ENCODE measurements at regions not wholly inside any gene's neighbourhood (a gene's known extent, or its start where the extent isn't known, plus 50 kb on each side); places are given as distances from the start of the nearest gene placed in this dataset.

GRCh38 chr14:87783071-87783470, 209.9 kb downstream of the GALC start:
- DNase-seq (ENCODE audit: low read depth): no peak
- H3K4me3 ChIP-seq (ENCODE audit: low read depth, low read length): no peak overlapping the region
- TF ChIP-seq MYC (IDR thresholded peaks at IDR 0.05; ENCODE audit: low read depth, low read length): no peak
- TF ChIP-seq MAX (IDR thresholded peaks at IDR 0.05; ENCODE audit: low read depth, low read length): no peak
- no peak for TF ChIP-seq POLR2A (IDR thresholded peaks at IDR 0.05; ENCODE audit: extremely low read depth, insufficient read length)
- TF ChIP-seq, protein P1, sequence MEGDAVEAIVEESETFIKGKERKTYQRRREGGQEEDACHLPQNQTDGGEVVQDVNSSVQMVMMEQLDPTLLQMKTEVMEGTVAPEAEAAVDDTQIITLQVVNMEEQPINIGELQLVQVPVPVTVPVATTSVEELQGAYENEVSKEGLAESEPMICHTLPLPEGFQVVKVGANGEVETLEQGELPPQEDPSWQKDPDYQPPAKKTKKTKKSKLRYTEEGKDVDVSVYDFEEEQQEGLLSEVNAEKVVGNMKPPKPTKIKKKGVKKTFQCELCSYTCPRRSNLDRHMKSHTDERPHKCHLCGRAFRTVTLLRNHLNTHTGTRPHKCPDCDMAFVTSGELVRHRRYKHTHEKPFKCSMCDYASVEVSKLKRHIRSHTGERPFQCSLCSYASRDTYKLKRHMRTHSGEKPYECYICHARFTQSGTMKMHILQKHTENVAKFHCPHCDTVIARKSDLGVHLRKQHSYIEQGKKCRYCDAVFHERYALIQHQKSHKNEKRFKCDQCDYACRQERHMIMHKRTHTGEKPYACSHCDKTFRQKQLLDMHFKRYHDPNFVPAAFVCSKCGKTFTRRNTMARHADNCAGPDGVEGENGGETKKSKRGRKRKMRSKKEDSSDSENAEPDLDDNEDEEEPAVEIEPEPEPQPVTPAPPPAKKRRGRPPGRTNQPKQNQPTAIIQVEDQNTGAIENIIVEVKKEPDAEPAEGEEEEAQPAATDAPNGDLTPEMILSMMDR (IDR thresholded peaks at IDR 0.05; ENCODE audit: low read depth, low read length): no peak

- TF ChIP-seq MAX (IDR thresholded peaks at IDR 0.05; ENCODE audit: low read depth, low read length): no peak
- TF ChIP-seq POLR2A (IDR thresholded peaks at IDR 0.05; ENCODE audit: extremely low read depth, insufficient read length): no peak
- TF ChIP-seq, protein P1 (IDR thresholded peaks at IDR 0.05; ENCODE audit: low read depth, low read length): no peak
- TF ChIP-seq MYC (IDR thresholded peaks at IDR 0.05; ENCODE audit: low read depth, low read length): no peak
- no peak overlapping the region for H3K4me3 ChIP-seq (ENCODE audit: low read depth, low read length)
- no peak for DNase-seq (ENCODE audit: low read depth)
Measured at GRCh38 chr14:87772854-87773253, 220.1 kb downstream of the GALC start.

- no peak overlapping the region for H3K4me3 ChIP-seq (ENCODE audit: low read depth, low read length)
- TF ChIP-seq MAX (IDR thresholded peaks at IDR 0.05; ENCODE audit: low read depth, low read length) (no peak), POLR2A (IDR thresholded peaks at IDR 0.05; ENCODE audit: extremely low read depth, insufficient read length) (no peak), MYC (IDR thresholded peaks at IDR 0.05; ENCODE audit: low read depth, low read length) (no peak)
- TF ChIP-seq, protein P1 (IDR thresholded peaks at IDR 0.05; ENCODE audit: low read depth, low read length): no peak
- no peak for DNase-seq (ENCODE audit: low read depth)
Measured at GRCh38 chr14:87767567-87767901, 225.4 kb downstream of the GALC start.

DNA sequence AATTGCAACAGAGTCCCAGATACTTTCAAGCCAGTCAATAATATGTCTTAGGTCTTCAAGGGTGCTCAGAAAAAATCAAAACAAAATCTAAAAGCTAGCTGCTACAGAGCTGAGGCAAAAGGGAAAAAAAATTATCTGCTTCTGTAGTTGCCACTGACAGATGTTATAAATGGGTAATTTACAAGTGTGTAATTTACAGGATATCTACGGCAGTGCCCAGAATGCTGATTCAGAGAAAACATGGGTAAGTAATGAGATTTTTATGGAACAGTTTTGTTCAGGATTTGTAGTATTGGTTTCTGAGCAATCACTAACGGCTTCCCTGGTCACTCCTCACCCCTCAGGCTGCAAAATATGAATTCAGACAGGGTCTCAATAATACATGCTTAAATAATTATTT, 234.1 kb downstream of the GALC start:
- H3K4me3 ChIP-seq (ENCODE audit: low read depth, low read length): no peak overlapping the region
- no peak for TF ChIP-seq MYC (IDR thresholded peaks at IDR 0.05; ENCODE audit: low read depth, low read length)
- DNase-seq (ENCODE audit: low read depth): no peak

- no peak overlapping the region for H3K4me3 ChIP-seq (ENCODE audit: low read depth, low read length)
- no peak for DNase-seq (ENCODE audit: low read depth)
- no peak for TF ChIP-seq MAX (IDR thresholded peaks at IDR 0.05; ENCODE audit: low read depth, low read length)
Measured at GRCh38 chr14:87756661-87757060, 236.3 kb downstream of the GALC start.

DNA sequence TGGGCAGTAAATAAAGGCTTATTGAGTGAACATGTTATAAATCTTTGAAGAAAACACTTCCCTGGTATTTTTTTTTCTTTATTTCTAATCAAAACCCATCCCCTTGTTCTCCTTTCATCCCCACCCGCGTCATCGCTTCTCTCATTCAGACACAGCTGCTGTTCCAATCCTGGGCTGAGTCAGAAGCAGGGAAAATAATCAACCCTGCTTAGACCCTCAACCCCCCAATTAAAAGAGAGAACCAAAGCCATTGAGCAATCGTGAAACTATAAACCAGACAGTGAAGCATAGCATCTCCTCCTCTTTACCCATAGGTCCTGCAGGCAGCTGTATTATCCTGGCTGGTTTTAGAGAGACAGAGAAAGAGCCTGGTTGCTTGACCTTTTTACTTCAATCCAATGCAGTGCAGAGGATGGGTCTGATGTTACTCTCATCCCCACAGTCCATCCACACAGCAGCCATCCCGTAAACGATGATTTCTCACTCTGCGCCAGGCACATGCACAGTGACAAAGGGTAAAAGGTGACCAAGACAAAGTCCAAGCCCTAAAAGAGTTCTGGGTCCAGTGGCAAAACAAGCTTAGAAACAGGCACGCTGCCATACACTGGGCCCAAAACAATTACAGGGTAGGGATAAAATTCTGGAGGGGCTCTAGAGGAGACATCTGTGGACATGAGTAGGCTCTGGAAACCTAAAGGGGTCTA, 238.3 kb downstream of the GALC start:
- TF ChIP-seq MAX (IDR thresholded peaks at IDR 0.05; ENCODE audit: low read depth, low read length) (no peak), MYC (IDR thresholded peaks at IDR 0.05; ENCODE audit: low read depth, low read length) (no peak), POLR2A (IDR thresholded peaks at IDR 0.05; ENCODE audit: extremely low read depth, insufficient read length) (no peak)
- TF ChIP-seq, protein P1 (IDR thresholded peaks at IDR 0.05; ENCODE audit: low read depth, low read length): no peak
- no peak for DNase-seq (ENCODE audit: low read depth)
- H3K4me3 ChIP-seq (ENCODE audit: low read depth, low read length): no peak overlapping the region

- TF ChIP-seq POLR2A (IDR thresholded peaks at IDR 0.05; ENCODE audit: extremely low read depth, insufficient read length) (no peak), MAX (IDR thresholded peaks at IDR 0.05; ENCODE audit: low read depth, low read length) (no peak), MYC (IDR thresholded peaks at IDR 0.05; ENCODE audit: low read depth, low read length) (no peak)
- TF ChIP-seq, protein P1 (IDR thresholded peaks at IDR 0.05; ENCODE audit: low read depth, low read length): no peak
- no peak for DNase-seq (ENCODE audit: low read depth)
- no peak overlapping the region for H3K4me3 ChIP-seq (ENCODE audit: low read depth, low read length)
Measured at GRCh38 chr14:87748558-87748957, 244.4 kb downstream of the GALC start.

All from NB4 (cell line).